Neural crest cell (in vitro differentiated cells): ENCODE measurements at regions not wholly inside any gene's neighbourhood (a gene's known extent, or its start where the extent isn't known, plus 50 kb on each side); places are given as distances from the start of the nearest gene placed in this dataset.

ENCODE experiments used
- DNase-seq: peaks from one replicate; pipeline ENCODE4 v3.0.0; 2021; ENCODE audit warnings: low read depth, mixed read lengths, low spot score
- H3K27ac Mint-ChIP-seq: one replicate; pipeline ENCODE4 v1.8.0; 2021; ENCODE audit warnings: mild to moderate bottlenecking, mixed read lengths; ENCODE audit not compliant: unreplicated experiment
- H3K27me3 Mint-ChIP-seq: 2 replicates; pipeline ENCODE4 v1.8.0; 2021; ENCODE audit warnings: low read depth, mild to moderate bottlenecking, mixed read lengths
- H3K36me3 Mint-ChIP-seq: 2 replicates; pipeline ENCODE4 v1.8.0; 2021; ENCODE audit warnings: low read depth, mild to moderate bottlenecking, mixed read lengths
- H3K4me1 Mint-ChIP-seq: 2 replicates; pipeline ENCODE4 v1.8.0; 2021; ENCODE audit warnings: mixed read lengths
- H3K4me3 Mint-ChIP-seq: one replicate; pipeline ENCODE4 v1.8.0; 2021; ENCODE audit warnings: mild to moderate bottlenecking, mixed read lengths
- H3K9me3 Mint-ChIP-seq: 2 replicates; pipeline ENCODE4 v1.8.0; 2021; ENCODE audit warnings: mixed read lengths
- CTCF ChIP-seq: fragments of 200-600 bp; sonication (generic); conservative IDR thresholded peaks from 2 replicates; pipeline ENCODE4 v1.5.0; 2021; ENCODE audit warnings: antibody characterized with exemption, mild to moderate bottlenecking

GRCh38 chr20:43304598-43304997 is 114.9 kb upstream of the PTPRT start:
- Mint-ChIP-seq H3K4me1 (no peaks in the 10 kb centered on the region), H3K27me3 (peaks cover 3% of the 10 kb centered on the region), H3K27ac (no peak overlapping the region), H3K4me3 (no peak overlapping the region), H3K9me3 (peaks cover 6% of the 10 kb centered on the region), H3K36me3 (no peaks in the 10 kb centered on the region)
- no peak for DNase-seq
- no peak for TF ChIP-seq CTCF

- no peak for TF ChIP-seq CTCF
- peaks cover 3% of the 10 kb centered on the region for H3K9me3 Mint-ChIP-seq
- no peak for DNase-seq
- no peaks in the 10 kb centered on the region for H3K4me1 Mint-ChIP-seq
- H3K27ac Mint-ChIP-seq, result no peak overlapping the region
- no peaks in the 10 kb centered on the region for H3K36me3 Mint-ChIP-seq
- no peak overlapping the region for H3K4me3 Mint-ChIP-seq
- H3K27me3 Mint-ChIP-seq, result peaks cover 8% of the 10 kb centered on the region
These were observed 113.2 kb upstream of the PTPRT start for GRCh38 chr20:43302936-43303335.

- Mint-ChIP-seq H3K9me3 (peaks cover 11% of the 10 kb centered on the region), H3K27me3 (peaks cover 8% of the 10 kb centered on the region), H3K27ac (no peak overlapping the region), H3K4me1 (peaks cover 8% of the 10 kb centered on the region), H3K4me3 (no peak overlapping the region), H3K36me3 (no peaks in the 10 kb centered on the region)
- TF ChIP-seq CTCF, result no peak
- DNase-seq, result no peak
These were observed 111.2 kb upstream of the PTPRT start for GRCh38 chr20:43300901-43301300.

- Mint-ChIP-seq H3K27ac (peak overlapping the region; percentile 25), H3K36me3 (no peaks in the 10 kb centered on the region), H3K4me1 (peaks cover 22% of the 10 kb centered on the region), H3K9me3 (peaks cover 8% of the 10 kb centered on the region), H3K27me3 (peaks cover 11% of the 10 kb centered on the region), H3K4me3 (peak overlapping the region; percentile 17)
- no peak for TF ChIP-seq CTCF
- no peak for DNase-seq
These were observed 106.1 kb upstream of the PTPRT start for GRCh38 chr20:43295781-43296180.

- TF ChIP-seq CTCF, result no peak
- Mint-ChIP-seq H3K27ac (no peak overlapping the region), H3K4me3 (no peak overlapping the region), H3K27me3 (peaks cover 11% of the 10 kb centered on the region), H3K4me1 (peaks cover 22% of the 10 kb centered on the region), H3K9me3 (peaks cover 8% of the 10 kb centered on the region), H3K36me3 (no peaks in the 10 kb centered on the region)
- no peak for DNase-seq
These were observed 105.6 kb upstream of the PTPRT start for GRCh38 chr20:43295263-43295662.

- peaks cover 11% of the 10 kb centered on the region for H3K27me3 Mint-ChIP-seq
- peaks cover 8% of the 10 kb centered on the region for H3K9me3 Mint-ChIP-seq
- no peaks in the 10 kb centered on the region for H3K36me3 Mint-ChIP-seq
- no peak for DNase-seq
- peaks cover 22% of the 10 kb centered on the region for H3K4me1 Mint-ChIP-seq
- no peak for TF ChIP-seq CTCF
- no peak overlapping the region for H3K4me3 Mint-ChIP-seq
- no peak overlapping the region for H3K27ac Mint-ChIP-seq
These were observed 104.3 kb upstream of the PTPRT start for GRCh38 chr20:43294031-43294430.
